NOMO-1 treated with DMSO at 0.1 percent for 48 hours (cell line): ENCODE measurements at regions not wholly inside any gene's neighbourhood (a gene's known extent, or its start where the extent isn't known, plus 50 kb on each side); places are given as distances from the start of the nearest gene placed in this dataset.
A peak's percentile ranks its signal among the peaks of the same experiment; 100 is the strongest.

Experiments used
- DNase-seq: peaks from one replicate; lab custom pipeline; 2025; ENCODE audit not compliant: unreplicated experiment; lab: John Stamatoyannopoulos, UW

DNA sequence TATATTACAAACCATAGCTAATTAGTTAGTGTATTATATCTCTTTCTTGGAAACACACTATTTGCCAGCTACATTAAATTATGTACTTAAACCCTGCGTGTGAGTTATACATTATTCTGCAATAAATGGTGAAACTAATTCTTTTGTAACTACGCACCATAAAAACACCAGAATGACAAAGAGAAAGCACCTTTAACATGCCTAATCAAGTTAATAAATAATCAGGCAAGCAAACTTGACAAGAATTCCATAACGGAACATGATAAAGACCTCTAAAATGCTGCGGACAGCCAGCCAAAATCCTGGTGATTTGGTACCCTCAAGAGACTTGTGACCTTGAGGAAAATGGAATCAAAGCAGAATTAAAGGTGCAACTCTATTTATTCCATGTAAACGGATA, 375.3 kb upstream of the KITLG start:
- no peak for DNase-seq

DNA sequence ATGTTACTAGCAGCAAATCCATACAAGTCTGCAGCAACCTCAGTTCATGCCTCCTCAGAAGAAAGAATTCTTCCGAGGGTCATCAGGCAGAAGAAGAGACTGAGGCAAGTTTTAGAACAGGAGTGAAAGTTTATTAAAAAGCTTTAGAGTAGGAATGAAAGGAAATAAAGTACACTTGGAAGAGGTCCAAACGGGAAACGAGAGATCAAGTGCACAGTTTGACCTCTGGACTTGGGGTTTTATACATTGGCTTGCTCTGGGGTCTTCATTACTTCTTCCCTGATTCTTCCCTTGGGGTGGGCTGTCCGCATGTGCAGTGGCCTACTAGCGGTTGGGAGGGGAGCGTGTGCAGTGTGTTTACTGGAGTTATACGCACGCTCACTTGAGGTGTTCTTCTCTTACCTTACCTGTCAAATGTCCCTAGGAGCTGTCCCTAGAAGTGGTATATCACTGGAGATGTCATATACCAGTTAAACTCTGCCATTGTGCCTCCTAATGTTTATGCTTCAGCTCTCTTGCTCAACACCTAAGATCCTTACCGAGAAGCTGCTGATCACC, 372.8 kb upstream of the KITLG start:
- DNase-seq: no peak

DNA sequence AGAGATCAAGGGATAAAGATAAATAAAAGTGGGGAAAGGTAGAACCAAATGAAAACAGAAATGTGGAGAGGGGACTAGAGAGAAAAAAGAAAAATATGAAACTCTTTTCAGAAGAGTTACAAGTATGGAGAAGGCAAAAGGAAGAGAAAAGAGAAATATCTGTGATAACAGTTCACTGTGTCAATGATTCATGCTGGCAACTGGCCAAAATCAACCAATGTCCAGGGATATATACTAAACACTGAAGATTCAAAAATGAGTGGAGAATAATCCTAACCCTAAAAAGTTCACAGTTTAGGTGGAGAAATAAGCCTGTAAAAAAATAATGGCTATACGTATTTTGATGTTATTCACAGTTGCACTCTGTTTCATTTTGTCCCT, 372.3 kb upstream of the KITLG start:
- DNase-seq: no peak

DNA sequence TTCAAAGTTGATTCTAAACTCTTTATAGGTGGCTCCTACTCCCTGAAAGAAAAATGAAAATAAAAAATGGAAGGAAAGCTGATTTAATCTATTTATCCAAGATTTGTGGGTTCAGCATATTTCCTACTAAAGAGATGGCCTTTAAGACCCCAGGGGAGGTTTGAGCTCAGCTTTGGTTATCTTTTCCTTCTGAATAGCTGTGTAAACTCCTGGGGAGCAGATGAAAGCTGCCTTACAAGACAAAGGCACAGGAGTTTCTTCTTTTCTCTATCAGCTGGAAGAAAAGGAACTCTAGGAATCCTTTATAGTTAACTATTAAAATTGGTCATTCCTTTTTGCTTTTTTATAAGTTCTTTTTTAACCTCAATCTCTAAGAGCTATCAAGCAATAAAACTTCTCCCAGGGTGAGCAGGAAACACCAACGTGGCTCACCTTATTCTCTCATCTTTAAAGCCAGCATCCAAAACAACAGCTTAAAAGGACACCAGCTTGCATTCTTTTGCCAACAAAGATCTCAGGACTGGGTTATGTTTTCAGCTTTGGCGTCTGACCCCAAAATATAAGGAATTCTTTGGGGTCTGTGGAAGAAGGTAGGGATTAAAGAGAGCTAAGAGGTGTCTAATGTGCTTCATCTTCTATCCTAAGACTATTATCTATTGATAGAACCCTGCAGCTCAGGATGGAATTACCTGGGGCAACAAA, 371.7 kb upstream of the KITLG start:
- no peak for DNase-seq

DNA sequence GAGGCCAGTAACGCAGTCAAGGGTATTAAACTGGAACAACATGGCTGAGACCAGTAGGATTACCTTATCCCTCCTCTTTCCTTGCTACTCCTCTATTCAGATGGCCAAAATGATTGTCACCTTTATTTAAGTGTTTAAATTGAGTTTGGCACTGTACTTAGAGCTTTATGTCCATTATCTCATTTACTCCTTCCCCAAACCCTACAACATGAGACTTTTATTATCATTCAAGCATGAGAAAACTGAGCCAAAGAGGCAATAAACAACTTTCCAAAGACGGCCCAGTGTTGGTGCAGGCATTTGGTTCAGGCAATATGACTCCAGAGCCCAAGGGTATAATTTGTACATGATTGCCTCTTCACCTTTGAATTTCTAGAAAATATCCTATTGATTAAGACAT, 370.9 kb upstream of the KITLG start:
- no peak for DNase-seq

DNA sequence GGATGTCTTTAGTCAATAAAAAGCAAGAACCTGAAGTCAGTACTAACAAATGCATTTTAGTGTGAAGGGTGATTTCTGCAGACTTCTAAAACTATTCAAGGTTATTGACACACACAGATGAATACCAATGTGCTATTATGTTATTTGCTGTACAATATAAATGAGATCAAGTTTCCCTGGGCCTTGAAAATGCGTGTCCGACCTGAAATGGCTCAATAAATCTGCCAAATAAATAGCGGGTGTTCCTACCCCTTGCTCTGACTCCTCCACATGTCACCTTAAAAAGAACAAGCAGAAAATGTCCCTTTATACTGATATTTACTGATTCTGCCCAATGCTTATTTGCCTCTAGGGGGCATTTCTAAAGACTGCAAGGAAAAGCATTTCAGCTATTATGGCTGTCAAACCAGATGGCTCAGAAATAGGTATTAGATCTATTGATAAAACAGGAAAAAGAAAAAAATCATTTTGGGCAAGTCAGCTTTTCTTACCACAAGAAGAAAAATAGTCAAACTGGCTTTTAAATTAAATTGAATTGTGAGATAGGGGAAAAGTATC, 367.3 kb upstream of the KITLG start:
- no peak for DNase-seq

DNA sequence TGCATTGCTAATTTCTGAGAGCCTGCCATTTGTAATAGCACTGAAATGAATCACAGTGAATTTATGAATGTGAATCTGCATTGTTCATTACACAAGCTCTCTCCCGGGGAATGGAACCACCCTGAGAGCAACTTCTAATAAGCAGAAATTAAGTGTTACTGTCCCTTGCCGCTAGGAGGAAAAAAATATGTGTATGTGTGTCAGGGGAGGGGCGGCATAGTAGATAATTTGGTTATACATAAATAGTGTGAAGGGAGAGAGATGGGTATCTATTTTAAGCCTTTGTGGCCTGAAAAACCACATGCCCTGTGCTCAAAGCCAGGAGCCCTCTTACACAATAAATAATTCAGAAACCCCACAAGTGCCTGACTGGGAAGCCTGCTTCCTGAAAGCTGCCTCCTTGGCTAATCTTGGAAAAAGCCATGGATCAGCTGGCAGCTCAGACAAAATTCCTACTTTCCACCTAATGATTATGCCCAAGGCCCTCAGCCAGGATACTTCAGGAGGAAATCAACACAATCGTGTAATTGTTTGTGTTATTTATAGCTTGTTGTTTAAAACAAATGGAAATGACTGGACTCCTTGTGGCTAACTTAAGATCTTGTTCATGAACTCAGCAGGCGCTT, 366.2 kb upstream of the KITLG start:
- DNase-seq: peak; percentile 87

DNA sequence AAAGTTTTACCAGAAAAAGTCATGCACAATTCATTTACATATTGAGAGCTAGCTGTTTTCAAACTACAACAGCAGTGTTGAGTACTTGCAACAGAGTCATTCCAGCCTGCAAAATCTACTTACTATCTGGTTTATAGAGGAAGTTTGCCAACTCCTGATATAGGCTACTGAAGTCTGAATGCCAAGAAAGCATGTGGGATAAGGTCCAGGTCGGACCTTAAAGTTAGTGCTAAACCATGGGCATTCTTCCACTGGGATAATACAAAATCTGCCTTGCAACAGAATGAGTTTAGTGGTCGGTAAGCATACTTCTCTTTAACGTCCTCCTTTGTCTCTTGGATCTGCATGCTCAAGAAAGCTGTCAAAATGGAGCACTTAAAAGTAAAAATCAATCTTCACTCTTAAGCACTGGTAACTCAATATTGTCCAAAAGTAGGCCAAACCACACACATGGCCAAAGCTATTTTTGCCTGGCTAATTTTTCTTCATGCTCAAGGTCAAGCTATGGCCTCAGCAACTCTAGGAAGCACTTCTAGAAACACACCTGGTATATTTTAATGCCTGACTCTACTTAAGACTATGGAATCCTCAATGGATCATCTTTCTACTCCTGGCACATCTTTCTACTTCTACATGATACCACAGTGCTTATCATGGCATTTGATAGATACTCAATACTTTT, 364.9 kb upstream of the KITLG start:
- DNase-seq: no peak

DNA sequence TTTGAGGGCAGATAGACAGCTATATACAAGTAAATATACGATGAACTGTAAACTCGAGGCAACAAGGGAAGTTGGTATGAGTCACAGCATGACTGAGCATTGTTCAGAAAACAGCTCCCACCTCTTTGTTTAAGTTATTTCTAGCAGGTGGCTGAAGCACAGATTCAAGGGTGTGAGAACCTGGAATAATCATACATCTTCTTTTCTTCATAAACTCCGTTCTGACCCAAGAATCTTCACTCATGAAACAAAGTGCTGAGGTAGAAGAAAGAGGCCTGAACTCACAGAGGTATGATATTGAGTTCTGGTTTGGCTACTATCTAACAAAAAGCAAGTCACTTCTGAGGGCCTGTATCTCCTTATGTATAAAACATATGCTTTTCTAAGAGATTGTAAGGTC, 364.1 kb upstream of the KITLG start:
- DNase-seq: peak; percentile 68

DNA sequence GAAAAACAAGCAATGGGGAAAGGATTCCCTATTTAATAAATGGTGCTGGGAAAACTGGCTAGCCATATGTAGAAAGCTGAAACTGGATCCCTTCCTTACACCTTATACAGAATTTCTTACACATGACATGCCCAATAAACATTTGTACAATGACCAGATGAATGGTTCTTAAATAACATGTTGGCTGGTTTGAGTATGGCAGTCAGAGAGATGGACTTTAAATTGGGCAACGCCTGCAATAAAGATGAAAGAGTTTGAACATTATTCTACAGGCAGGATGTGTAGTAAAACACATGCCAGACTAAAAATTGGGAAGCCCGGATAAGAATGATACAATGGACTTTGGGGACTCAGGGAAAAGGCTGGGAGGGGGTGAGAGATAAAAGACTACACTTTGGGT, 360.6 kb upstream of the KITLG start:
- no peak for DNase-seq

DNA sequence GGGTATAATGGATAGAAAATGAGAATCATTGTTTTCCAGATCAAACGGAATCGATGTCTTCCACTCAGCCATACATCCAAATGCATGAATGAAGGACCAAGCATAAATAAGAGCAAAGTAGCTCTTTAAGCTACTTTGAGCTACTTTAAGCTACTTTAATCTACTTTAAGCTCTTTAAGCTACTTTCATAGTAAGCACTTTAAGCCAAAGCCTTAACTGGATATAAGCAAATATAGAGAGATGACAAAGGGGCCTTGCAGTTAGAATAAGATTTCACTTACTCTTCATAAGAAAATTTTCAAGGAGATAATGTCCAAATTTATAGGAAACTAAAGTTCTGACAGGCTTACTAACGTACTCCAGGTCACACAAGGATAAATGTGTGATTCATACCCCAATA, 355.6 kb upstream of the KITLG start:
- DNase-seq: no peak

DNA sequence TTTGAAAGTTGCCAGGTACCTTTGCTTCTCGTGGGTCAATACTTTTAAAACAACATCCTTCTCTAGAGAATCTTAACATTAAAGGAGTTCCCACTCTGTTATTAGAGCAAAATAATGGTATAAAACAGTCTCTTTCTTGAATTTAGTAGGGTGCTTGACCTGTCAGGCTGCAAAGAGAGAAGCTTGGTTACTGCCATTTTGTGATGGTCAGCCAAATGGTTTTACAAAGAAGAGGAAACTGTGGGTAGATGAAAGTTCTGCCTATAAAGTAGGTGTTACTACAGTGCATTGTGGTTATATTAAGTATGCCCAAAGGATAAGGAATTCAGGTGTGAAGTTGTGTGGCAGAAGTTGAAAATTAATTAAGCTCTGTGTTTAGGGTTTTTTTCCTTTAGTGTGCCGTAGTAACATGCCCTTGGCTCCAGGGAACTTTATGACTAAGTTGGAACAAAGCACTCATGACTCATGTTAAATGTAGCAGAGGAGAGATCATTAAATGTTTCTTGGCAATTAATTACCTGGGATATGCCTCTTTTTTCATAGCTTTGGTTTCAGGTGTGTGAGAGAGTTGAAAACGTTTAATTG, 354.0 kb upstream of the KITLG start:
- DNase-seq: no peak

DNA sequence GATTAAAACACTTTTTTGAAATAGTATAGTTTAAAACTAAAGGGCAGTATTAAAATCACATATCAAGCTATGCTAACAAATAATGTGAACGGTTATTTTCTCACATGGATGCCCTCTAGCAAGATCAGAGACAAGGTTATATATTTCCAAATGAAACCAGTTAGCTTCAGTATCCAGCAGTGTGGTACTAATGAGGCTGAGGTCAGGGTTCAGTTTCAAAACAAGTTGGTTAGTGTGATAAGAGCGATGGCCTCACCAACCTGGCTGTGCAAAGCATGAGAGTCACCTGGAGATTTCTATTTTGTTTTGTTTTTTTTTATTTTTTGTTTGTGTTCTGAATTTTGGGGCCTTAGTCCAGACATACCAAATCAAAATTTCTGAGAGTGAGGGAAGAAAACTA, 352.2 kb upstream of the KITLG start:
- DNase-seq: no peak

DNA sequence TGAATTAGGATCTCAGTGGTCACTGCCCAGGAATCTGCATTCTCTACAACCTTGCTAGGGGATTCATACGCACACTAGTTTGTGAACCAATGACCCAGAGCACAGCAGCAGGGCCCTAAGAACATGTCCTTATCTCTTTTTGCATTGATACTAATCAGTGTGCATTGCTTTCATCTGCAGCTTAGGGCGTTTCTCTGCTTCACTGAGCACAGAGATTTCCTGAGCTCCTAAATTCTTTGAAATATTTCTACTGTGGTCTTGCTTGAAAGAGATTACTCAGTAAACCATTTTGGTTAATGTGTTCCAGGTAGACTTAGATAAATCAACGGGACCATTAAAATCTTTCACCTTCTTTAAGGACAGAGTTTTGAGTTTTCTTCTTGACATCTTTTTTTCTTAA, 351.3 kb upstream of the KITLG start:
- no peak for DNase-seq

DNA sequence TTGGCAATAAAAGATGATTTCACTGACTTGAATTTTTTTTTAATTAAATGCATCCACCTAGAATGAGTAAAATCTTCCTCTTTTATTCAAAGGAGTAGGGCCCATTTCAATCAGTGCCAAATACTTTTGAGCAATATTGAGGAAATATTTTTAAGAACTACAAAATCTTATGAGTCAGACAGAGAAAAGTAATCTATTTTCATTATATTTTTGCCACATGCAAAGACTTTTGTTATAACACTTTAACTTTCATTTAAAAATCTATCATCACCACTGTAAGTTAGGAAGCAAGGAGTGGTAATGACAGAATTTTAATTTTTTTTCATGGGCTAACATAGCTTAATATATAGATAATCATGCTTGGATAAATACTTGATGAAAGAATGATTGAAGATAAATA, 345.2 kb upstream of the KITLG start:
- no peak for DNase-seq

DNA sequence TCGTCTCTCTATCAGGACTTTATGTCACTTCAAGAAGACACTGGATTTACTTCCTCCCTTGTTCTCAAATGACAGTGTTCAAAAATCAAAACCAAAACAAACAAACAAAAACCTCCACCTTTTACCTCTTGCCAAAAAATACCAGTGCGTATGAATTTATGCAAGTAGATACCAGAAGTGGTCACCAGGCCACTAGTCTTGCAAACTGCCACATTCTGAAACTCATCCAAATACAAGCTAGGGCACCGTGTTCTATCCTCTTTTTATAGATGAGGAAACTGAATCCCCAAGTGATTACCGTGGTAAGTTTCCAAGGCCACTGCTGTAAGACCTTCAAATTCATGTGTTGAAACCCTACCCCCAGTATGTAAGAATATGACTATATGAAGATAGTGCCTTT, 343.9 kb upstream of the KITLG start:
- no peak for DNase-seq

DNA sequence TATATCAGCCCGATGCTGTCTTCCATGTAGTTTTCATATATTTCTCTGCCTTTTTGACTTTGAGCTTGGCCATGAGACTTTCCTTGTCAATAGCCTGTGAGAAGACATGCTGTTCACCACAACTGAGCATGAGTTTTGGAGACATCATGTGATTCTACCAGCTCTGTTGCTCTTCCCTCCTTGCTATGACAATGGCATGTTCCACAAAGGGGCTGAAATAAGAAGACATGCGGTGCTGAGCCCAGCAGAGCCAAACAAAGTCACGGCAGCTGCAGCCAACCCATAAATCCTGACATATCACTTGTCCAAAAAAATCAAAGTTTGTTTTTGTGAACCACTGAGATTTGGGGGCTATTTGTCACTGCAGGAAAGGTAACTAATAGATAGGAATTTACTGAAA, 343.4 kb upstream of the KITLG start:
- DNase-seq: no peak

DNA sequence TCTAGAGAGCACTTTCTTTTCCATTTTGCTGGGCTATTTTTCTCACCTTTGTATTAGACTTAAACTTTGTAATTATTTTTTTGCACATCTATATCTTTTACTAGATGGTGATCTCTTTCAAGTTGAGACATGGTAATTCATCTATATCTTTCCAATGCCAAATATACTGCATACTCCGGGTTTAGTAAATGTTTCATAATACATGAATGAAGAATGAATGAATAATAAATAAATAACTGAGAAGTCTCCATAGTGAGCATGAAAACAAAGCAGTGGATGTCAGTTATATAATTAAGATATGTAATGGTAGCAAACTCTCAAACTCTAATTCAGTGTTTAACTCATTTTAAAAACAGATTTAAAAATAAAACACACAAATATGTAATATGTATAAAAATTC, 342.5 kb upstream of the KITLG start:
- DNase-seq: no peak

DNA sequence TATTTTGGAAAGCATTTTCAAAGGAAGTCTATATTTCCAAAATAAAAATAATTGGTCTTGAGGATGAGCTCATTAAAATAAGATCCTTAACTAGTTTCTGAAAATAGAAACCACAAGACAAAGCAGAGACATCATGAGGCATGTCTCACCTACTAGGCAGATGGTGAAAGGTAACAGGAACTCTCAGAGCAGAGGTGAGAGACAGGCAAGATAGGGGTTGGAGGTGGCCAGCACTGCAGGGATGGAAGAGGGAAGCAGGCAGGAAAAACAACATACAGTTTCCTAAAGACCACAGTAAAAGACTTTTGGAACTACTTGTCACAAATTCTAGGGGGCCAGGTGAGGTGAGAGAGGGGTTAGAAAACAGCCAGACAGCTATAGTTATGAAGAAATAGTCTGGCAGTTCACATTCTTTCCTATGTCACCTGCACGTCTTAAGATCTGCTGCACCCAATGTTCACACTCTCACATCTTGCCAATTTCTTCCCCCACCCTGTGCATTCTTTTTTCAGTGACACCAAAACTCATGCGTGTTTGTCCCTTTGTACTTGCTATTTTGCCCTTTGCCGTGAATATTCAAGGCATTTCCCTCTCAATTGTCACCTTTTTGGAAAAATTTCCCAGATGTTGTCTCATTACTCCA, 341.7 kb upstream of the KITLG start:
- DNase-seq: no peak

DNA sequence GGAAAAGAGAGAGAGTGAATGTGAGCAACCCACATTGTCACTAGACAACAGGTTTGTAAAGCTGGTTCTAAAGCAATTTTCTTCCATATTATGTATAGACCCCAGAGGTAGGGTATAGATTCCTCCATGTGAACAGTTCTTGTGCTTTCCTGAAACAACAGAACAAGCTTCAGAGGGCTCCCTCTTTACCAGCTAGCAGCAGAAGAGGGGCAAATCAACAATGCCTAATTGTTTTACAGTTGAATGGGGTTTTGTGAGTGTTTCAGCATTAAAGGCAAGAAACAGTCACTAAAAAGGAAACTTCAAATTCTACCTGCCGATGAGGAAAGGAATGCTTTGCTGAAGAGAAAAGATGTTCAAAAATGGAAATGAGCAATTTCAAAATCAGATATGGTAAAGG, 341.2 kb upstream of the KITLG start:
- no peak for DNase-seq

DNA sequence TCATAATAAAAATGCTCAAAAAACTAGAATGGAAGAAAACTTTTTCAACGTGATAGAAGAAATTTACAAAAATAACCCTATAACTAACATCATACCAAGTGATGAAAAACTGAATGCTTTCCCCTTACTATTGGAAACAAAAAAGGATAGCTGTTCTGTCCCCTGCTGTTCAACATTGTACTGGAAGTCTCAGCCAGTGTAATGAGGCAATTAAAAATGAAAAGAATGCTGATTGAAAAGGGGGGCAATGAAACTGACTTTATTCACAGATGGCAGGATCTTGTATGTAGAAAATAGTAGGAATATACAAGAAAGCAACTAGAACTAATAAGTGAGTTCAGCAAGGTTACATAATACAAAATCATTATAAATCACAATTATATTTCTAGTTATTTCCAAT, 337.9 kb upstream of the KITLG start:
- no peak for DNase-seq
